ENCODE measurements at regions not wholly inside any gene's neighbourhood (a gene's known extent, or its start where the extent isn't known, plus 50 kb on each side); places are given as distances from the start of the nearest gene placed in this dataset.

- TF ChIP-seq, protein P1, sequence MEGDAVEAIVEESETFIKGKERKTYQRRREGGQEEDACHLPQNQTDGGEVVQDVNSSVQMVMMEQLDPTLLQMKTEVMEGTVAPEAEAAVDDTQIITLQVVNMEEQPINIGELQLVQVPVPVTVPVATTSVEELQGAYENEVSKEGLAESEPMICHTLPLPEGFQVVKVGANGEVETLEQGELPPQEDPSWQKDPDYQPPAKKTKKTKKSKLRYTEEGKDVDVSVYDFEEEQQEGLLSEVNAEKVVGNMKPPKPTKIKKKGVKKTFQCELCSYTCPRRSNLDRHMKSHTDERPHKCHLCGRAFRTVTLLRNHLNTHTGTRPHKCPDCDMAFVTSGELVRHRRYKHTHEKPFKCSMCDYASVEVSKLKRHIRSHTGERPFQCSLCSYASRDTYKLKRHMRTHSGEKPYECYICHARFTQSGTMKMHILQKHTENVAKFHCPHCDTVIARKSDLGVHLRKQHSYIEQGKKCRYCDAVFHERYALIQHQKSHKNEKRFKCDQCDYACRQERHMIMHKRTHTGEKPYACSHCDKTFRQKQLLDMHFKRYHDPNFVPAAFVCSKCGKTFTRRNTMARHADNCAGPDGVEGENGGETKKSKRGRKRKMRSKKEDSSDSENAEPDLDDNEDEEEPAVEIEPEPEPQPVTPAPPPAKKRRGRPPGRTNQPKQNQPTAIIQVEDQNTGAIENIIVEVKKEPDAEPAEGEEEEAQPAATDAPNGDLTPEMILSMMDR (conservative IDR thresholded peaks at IDR 0.05; ENCODE audit: low read depth, low read length): no peak
- TF ChIP-seq EZH2 (IDR thresholded peaks at IDR 0.05; ENCODE audit: low read length, unreplicated experiment) (no peak), EZH2phosphoT487 (IDR thresholded peaks at IDR 0.05; ENCODE audit: borderline replicate concordance, low read length) (no peak)
Observed at GRCh38 chr2:15053542-15053941, 421.0 kb downstream of the LRATD1 start.

All from PC-3 (cell line).